CD8-positive, alpha-beta memory T cell (primary cell): ENCODE measurements at regions not wholly inside any gene's neighbourhood (a gene's known extent, or its start where the extent isn't known, plus 50 kb on each side); places are given as distances from the start of the nearest gene placed in this dataset.
A peak's percentile ranks its signal among the peaks of the same experiment; 100 is the strongest.

Source experiments
- CTCF ChIA-PET: fragments of 350-600 bp; sonication (Branson Sonifier 250); formaldehyde crosslinking; loops from one replicate; lab custom pipeline; 2021; ENCODE audit warnings: antibody characterized with exemption; lab: Charles Lee
- POLR2A ChIA-PET: fragments of 350-600 bp; sonication (Branson Sonifier 250); formaldehyde crosslinking; loops from one replicate; lab custom pipeline; 2021; ENCODE audit warnings: antibody characterized with exemption; lab: Charles Lee
- DNase-seq, 5 donors: peaks; one replicate each; pipeline versions ENCODE4 v3.0.0 to v3.0.0-alpha.2; 2020 to 2022; ENCODE audit warnings: mixed read lengths in 1 of 5
- H3K27ac ChIP-seq: one replicate; pipeline ENCODE4 v1.7.0; 2013; ENCODE audit warnings: low read depth, mild to moderate bottlenecking, low read length, moderate library complexity
- H3K27me3 ChIP-seq: 2 replicates; pipeline ENCODE4 v1.7.0; 2013; ENCODE audit warnings: low read length, mild to moderate bottlenecking; ENCODE audit not compliant: insufficient read depth, poor library complexity, severe bottlenecking
- H3K36me3 ChIP-seq: 2 replicates; pipeline ENCODE4 v1.7.0; 2013; ENCODE audit warnings: mild to moderate bottlenecking, low read length, moderate library complexity; ENCODE audit not compliant: insufficient read depth
- H3K4me1 ChIP-seq: 2 replicates; pipeline ENCODE4 v1.7.0; 2013; ENCODE audit warnings: mild to moderate bottlenecking, low read length, moderate library complexity; ENCODE audit not compliant: insufficient read depth
- H3K4me3 ChIP-seq: 2 replicates; pipeline ENCODE4 v1.7.0; 2013; ENCODE audit warnings: mild to moderate bottlenecking, low read length
- H3K9me3 ChIP-seq: 2 replicates; pipeline ENCODE4 v1.7.0; 2013; ENCODE audit warnings: mild to moderate bottlenecking, low read length
- H3K27ac Mint-ChIP-seq, 8 donors: one replicate each; pipeline ENCODE4 v1.8.0; 2020 to 2021; ENCODE audit warnings: mixed read lengths in 8 of 8, mild to moderate bottlenecking in 6 of 8, inconsistent platforms in 3 of 8, moderate library complexity in 3 of 8
- H3K27me3 Mint-ChIP-seq, 2 donors: one replicate each; pipeline ENCODE4 v1.8.0; 2020 to 2021; ENCODE audit warnings: mixed read lengths in 2 of 2, mild to moderate bottlenecking in 1 of 2, moderate library complexity in 1 of 2
- H3K36me3 Mint-ChIP-seq, 3 donors: one replicate each; pipeline ENCODE4 v1.8.0; 2020 to 2021; ENCODE audit warnings: mixed read lengths in 3 of 3, inconsistent platforms in 1 of 3, mild to moderate bottlenecking in 1 of 3
- H3K4me1 Mint-ChIP-seq, 3 donors: one replicate each; pipeline ENCODE4 v1.8.0; 2020 to 2021; ENCODE audit warnings: mixed read lengths in 3 of 3, inconsistent platforms in 1 of 3, mild to moderate bottlenecking in 1 of 3
- H3K4me3 Mint-ChIP-seq, 7 donors: one replicate each; pipeline ENCODE4 v1.8.0; 2020 to 2021; ENCODE audit warnings: mixed read lengths in 7 of 7, mild to moderate bottlenecking in 6 of 7, moderate library complexity in 4 of 7, inconsistent platforms in 2 of 7
- H3K9me3 Mint-ChIP-seq, 5 donors: one replicate each; pipeline ENCODE4 v1.8.0; 2020 to 2022; ENCODE audit warnings: mixed read lengths in 5 of 5, mild to moderate bottlenecking in 3 of 5, moderate library complexity in 2 of 5, inconsistent platforms in 1 of 5

- ChIA-PET POLR2A (no interaction called here), CTCF (no interaction called here)
- peaks cover 11% of the 10 kb centered on the region for H3K4me1 ChIP-seq
- peaks cover 0 to 21% (median 0%) of the 10 kb centered on the region in 3 donors for H3K36me3 Mint-ChIP-seq
- DNase-seq = no peak
- no peak overlapping the region for H3K4me3 ChIP-seq
- H3K27me3 Mint-ChIP-seq = peaks cover 0 to 4% of the 10 kb centered on the region in 2 donors
- H3K36me3 ChIP-seq = no peaks in the 10 kb centered on the region
- H3K4me3 Mint-ChIP-seq = no peak overlapping the region
- H3K27me3 ChIP-seq = no peaks in the 10 kb centered on the region
- H3K27ac Mint-ChIP-seq = no peak overlapping the region
- peaks cover 0 to 9% (median 5%) of the 10 kb centered on the region in 5 donors for H3K9me3 Mint-ChIP-seq
- H3K27ac ChIP-seq = no peak overlapping the region
- no peaks in the 10 kb centered on the region for H3K9me3 ChIP-seq
- H3K4me1 Mint-ChIP-seq = peaks cover 8 to 15% (median 8%) of the 10 kb centered on the region in 3 donors
Measured at GRCh38 chr2:43021791-43022509, 204.5 kb downstream of the ZFP36L2 start.

- CTCF ChIA-PET = no interaction called here
- Histone ChIP-seq H3K27ac (no peak overlapping the region), H3K27me3 (no peaks in the 10 kb centered on the region), H3K4me1 (peaks cover 11% of the 10 kb centered on the region), H3K36me3 (no peaks in the 10 kb centered on the region), H3K4me3 (no peak overlapping the region), H3K9me3 (no peaks in the 10 kb centered on the region)
- POLR2A ChIA-PET = no interaction called here
- Mint-ChIP-seq H3K9me3 (peaks cover 0 to 9% (median 5%) of the 10 kb centered on the region in 5 donors), H3K4me1 (peaks cover 8 to 14% (median 8%) of the 10 kb centered on the region in 3 donors), H3K4me3 (no peak overlapping the region), H3K27me3 (peaks cover 0 to 6% of the 10 kb centered on the region in 2 donors), H3K36me3 (peaks cover 0 to 21% (median 0%) of the 10 kb centered on the region in 3 donors), H3K27ac (no peak overlapping the region)
- DNase-seq = no peak
Measured at GRCh38 chr2:43020990-43021669, 205.3 kb downstream of the ZFP36L2 start.

- Mint-ChIP-seq H3K27ac (no peak overlapping the region), H3K27me3 (peaks cover 0 to 6% of the 10 kb centered on the region in 2 donors), H3K4me1 (peaks cover 8 to 10% (median 8%) of the 10 kb centered on the region in 3 donors), H3K9me3 (peaks cover 0 to 9% (median 5%) of the 10 kb centered on the region in 5 donors), H3K4me3 (no peak overlapping the region), H3K36me3 (peaks cover 0 to 21% (median 0%) of the 10 kb centered on the region in 3 donors)
- H3K27ac ChIP-seq = no peak overlapping the region
- ChIA-PET POLR2A (no interaction called here), CTCF (no interaction called here)
- H3K36me3 ChIP-seq = no peaks in the 10 kb centered on the region
- no peak overlapping the region for H3K4me3 ChIP-seq
- peaks cover 8% of the 10 kb centered on the region for H3K4me1 ChIP-seq
- DNase-seq = no peak
- H3K27me3 ChIP-seq = no peaks in the 10 kb centered on the region
- no peaks in the 10 kb centered on the region for H3K9me3 ChIP-seq
Measured at GRCh38 chr2:43020296-43020695, 206.1 kb downstream of the ZFP36L2 start.

GRCh38 chr2:43019536-43020183, 206.7 kb downstream of the ZFP36L2 start:
- Mint-ChIP-seq H3K9me3 (peaks cover 0 to 9% (median 5%) of the 10 kb centered on the region in 5 donors), H3K4me3 (no peak overlapping the region), H3K27ac (no peak overlapping the region), H3K27me3 (peaks cover 0 to 8% of the 10 kb centered on the region in 2 donors), H3K4me1 (peaks cover 2 to 4% (median 2%) of the 10 kb centered on the region in 3 donors), H3K36me3 (peaks cover 0 to 21% (median 0%) of the 10 kb centered on the region in 3 donors)
- ChIA-PET POLR2A (no interaction called here), CTCF (no interaction called here)
- Histone ChIP-seq H3K36me3 (no peaks in the 10 kb centered on the region), H3K9me3 (no peaks in the 10 kb centered on the region), H3K27ac (no peak overlapping the region), H3K4me1 (peaks cover 2% of the 10 kb centered on the region), H3K4me3 (no peak overlapping the region), H3K27me3 (no peaks in the 10 kb centered on the region)
- DNase-seq = no peak

GRCh38 chr2:43019025-43019367, 207.4 kb downstream of the ZFP36L2 start:
- H3K4me1 Mint-ChIP-seq = no peaks in the 10 kb centered on the region
- Histone ChIP-seq H3K9me3 (no peaks in the 10 kb centered on the region), H3K27ac (no peak overlapping the region), H3K4me1 (no peaks in the 10 kb centered on the region), H3K27me3 (no peaks in the 10 kb centered on the region), H3K4me3 (no peak overlapping the region), H3K36me3 (no peaks in the 10 kb centered on the region)
- POLR2A ChIA-PET = no interaction called here
- H3K36me3 Mint-ChIP-seq = peaks cover 0 to 21% (median 0%) of the 10 kb centered on the region in 3 donors
- no peak overlapping the region for H3K4me3 Mint-ChIP-seq
- CTCF ChIA-PET = no interaction called here
- H3K9me3 Mint-ChIP-seq = peaks cover 0 to 9% (median 5%) of the 10 kb centered on the region in 5 donors
- no peak for DNase-seq
- no peak overlapping the region for H3K27ac Mint-ChIP-seq
- peaks cover 0 to 8% of the 10 kb centered on the region in 2 donors for H3K27me3 Mint-ChIP-seq

GRCh38 chr2:43018179-43019024, 208.0 kb downstream of the ZFP36L2 start:
- Mint-ChIP-seq H3K36me3 (peaks cover 0 to 21% (median 0%) of the 10 kb centered on the region in 3 donors), H3K4me1 (no peaks in the 10 kb centered on the region), H3K27ac (peak overlapping the region in 2 of 8 donors; percentile 44 to 95), H3K27me3 (peaks cover 0 to 8% of the 10 kb centered on the region in 2 donors), H3K9me3 (peaks cover 0 to 9% (median 5%) of the 10 kb centered on the region in 5 donors), H3K4me3 (no peak overlapping the region)
- H3K4me3 ChIP-seq = no peak overlapping the region
- CTCF ChIA-PET = interaction anchor here (0.7 kb wide), 1 partner anchor 10 kb away, joined by 3 read pairs; no protein-coding TSS in a partner anchor
- no peak for DNase-seq
- no peaks in the 10 kb centered on the region for H3K9me3 ChIP-seq
- POLR2A ChIA-PET = no interaction called here
- H3K36me3 ChIP-seq = no peaks in the 10 kb centered on the region
- H3K4me1 ChIP-seq = no peaks in the 10 kb centered on the region
- no peaks in the 10 kb centered on the region for H3K27me3 ChIP-seq
- H3K27ac ChIP-seq = no peak overlapping the region

- no peak overlapping the region for H3K4me3 Mint-ChIP-seq
- no peak overlapping the region for H3K4me3 ChIP-seq
- DNase-seq = no peak
- H3K27ac Mint-ChIP-seq = no peak overlapping the region
- peaks cover 6% of the 10 kb centered on the region for H3K4me1 ChIP-seq
- H3K27me3 Mint-ChIP-seq = peaks cover 0 to 12% of the 10 kb centered on the region in 2 donors
- CTCF ChIA-PET = no interaction called here
- H3K9me3 ChIP-seq = no peaks in the 10 kb centered on the region
- H3K9me3 Mint-ChIP-seq = no peaks in the 10 kb centered on the region
- H3K36me3 ChIP-seq = no peaks in the 10 kb centered on the region
- no peaks in the 10 kb centered on the region for H3K27me3 ChIP-seq
- POLR2A ChIA-PET = no interaction called here
- peaks cover 0 to 6% (median 0%) of the 10 kb centered on the region in 3 donors for H3K36me3 Mint-ChIP-seq
- no peak overlapping the region for H3K27ac ChIP-seq
- H3K4me1 Mint-ChIP-seq = peaks cover 1 to 12% (median 4%) of the 10 kb centered on the region in 3 donors
Measured at GRCh38 chr2:43013821-43014345, 212.5 kb downstream of the ZFP36L2 start.
